HG03460 (cell line): ENCODE measurements at regions not wholly inside any gene's neighbourhood (a gene's known extent, or its start where the extent isn't known, plus 50 kb on each side); places are given as distances from the start of the nearest gene placed in this dataset.

Source experiments
- ATAC-seq: cut with Tn5 transposase; IDR thresholded peaks from one replicate; pipeline ENCODE4 v1.9.1; 2021; ENCODE audit not compliant: unreplicated experiment

DNA sequence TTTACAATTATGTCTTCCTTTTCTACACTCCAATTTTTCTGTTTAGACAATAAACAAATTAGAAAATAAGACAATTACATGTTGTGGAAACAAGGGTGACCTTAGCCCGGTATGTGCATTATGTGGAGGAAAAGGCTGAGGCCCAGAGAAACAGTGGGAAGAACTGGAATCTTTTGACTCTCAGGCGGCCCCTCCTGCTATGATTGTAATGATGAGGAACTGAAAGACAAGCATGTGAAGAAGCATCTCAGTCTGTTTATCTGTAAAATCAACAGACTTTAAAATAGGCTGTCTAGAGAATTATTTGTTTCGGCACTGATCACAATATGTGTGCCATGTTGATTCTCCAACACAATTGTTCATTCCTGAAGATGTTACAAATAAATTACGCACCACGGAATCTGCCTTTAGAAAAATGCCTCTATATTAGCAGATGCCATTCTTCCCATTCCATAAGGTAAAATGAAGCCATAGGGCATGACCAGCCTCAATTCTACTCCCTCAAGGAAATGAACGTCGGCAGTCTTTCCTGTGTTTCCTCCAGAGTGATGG lies 1201.6 kb upstream of the CITED2 start:
- ATAC-seq: no peak

DNA sequence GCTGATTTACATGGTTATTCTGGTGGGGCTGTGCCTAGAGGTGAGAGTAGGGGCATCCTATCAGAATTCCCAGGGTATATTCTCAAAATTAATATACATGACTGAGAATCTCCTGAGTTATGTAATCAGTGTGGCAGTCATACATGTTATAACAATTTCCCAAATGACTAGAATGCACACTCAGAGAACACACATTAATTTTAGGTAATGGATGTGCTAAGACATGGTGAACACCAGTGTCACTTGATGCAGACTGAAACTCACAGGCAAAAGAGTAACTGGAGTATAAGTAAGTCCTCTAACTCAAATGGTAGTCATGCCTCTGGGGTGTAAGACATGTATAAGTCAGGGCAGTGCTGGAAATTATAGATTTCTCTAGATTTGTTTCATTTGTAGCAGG lies 1198.4 kb upstream of the CITED2 start:
- no peak for ATAC-seq

DNA sequence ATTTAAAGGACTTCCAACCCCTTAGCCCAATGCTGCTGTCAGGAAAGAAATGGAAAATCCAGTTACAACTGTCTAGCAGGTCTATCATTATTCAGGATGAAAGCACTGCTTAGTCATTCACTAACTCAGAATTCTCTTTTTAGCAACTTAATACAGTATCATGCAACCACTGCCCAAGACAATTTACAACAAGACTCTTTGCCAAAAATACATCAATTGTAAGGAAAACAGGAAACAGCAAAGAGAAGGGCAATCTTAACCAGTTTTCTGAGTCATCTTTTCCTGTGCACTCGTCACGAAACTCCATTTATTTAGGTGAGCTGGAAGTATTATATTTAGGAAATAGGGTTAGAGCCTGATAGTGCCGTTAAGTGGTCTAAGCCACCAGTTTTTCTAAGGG lies 1197.7 kb upstream of the CITED2 start:
- no peak for ATAC-seq

DNA sequence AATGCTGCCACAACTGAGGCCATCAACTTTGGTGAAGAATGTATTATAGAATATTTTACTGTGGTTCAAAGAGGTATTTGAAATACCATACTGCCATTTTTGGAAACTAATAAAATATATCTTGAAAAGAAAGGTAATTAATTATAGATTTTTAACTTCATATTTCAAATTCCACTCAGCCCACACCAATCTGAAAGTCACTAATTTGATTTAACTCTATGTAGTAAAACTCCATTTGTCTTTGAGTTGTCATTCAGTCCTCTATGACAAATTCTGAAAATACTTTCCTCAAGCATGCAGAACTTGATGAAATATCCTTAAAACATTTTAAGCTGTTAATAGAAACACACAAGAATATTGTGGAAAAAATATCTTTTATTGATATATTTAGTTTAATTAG lies 1196.7 kb upstream of the CITED2 start:
- ATAC-seq: no peak

DNA sequence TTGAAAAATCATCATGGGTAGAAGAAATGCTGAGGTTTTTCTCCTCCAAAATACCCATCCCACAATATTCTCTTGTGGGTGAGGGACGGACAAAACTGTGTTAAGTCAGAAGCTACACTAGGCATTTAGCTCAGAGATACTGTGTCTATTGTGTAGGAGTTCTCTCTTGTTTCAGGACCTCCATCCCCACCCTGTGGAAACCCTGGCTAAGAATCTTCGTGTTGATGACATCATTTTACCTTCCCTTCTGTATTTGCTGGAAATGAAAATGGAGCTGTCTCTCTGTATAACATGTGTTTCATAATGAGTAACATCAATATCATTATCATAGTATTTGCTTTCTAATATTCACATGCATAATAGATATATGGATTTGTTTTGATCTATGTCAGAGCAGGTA lies 1193.0 kb upstream of the CITED2 start:
- no peak for ATAC-seq

DNA sequence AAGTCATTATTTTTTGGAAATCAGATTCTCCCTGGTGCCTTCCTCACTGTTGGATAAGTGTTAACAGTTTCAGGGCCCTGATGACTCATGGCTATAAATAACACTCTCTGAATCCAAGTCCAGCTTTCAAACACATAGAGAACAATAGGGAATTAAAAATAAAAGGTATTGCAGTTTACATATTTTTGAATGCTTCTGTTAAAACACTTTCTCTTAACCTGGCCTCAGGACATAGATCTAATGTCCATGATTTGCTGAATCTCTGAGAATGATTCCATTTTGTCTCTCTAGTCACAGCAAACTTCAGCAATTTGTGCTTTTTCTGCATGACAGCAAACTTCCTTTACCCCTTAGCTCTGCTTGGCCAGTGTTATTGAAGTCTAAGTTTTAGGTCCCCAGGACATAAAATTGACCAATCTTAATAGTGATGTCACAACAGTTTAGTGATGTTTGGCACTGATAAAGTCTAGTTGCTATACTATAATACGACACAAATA lies 1192.4 kb upstream of the CITED2 start:
- no peak for ATAC-seq

DNA sequence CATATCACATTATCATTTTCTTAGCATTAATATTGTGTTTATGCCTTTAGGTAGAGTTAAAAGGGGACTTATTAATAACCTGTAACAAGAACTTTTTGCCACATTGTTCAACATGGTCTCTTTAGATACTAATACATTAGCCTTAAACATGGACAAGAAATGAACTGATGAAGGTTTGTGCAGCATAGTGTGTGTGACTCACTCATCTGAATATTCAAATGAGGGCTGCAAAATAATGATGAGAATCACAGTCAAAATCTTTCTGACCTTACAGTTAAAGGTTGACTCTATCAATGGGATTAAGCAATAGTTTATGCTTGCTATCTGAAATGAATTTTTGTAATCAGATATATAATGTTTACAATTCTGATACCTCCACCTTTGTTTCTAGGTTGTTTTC lies 1189.3 kb upstream of the CITED2 start:
- ATAC-seq: no peak

DNA sequence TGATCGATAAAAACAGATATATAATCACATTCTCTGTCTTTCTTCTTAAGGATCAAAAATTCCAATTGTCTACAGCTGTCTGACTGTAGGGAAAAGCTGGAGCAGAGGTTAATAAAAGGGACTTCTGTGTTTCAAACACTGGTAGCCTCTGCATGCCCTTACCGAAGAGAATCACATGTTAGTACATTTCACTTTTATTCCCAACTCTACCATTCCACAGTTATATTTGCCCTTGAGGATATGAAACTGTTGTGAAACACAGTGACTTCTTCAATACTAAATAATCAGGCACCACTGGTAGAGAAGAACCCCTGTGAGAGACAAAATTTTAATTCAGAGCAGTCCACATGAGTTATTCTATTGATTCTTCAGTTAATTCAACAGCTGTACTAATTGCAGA lies 1187.3 kb upstream of the CITED2 start:
- ATAC-seq: no peak

DNA sequence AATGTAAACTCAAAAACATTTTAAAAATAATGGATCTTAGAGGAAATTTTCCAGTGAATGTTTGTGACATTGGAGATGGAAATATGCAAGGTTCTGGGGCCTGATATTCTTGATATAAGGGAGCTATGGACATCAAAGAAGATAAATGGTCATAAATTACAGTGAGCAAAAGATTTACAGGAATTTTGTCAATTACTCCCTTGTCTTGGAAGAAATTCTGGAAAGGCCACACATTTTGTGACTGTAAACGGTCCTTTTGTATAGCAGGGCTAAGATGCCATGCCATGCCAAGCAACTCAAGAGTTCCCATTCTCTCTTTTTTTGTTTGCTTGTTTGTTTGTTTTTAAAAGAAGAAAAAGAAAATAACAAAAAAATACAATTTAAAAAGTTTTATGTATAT lies 1186.2 kb upstream of the CITED2 start:
- ATAC-seq: no peak

DNA sequence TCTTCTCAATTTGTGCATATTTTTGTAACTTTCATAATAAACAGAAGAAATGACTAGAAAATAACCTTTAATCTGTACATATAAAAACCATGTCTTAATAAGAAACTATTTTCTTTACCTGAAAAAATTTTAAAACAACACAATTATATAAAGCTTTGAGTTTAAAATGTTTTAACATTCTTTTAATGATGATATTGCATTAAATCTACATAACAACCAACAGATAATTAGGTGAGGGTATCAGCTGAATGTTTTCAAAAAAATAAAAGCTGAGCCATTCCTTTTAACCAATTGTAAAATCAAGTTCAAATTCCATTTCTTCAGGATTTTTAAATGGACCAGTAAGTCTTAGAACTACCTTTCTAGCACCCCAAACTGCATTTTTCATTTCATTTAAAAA lies 1185.0 kb upstream of the CITED2 start:
- ATAC-seq: no peak

DNA sequence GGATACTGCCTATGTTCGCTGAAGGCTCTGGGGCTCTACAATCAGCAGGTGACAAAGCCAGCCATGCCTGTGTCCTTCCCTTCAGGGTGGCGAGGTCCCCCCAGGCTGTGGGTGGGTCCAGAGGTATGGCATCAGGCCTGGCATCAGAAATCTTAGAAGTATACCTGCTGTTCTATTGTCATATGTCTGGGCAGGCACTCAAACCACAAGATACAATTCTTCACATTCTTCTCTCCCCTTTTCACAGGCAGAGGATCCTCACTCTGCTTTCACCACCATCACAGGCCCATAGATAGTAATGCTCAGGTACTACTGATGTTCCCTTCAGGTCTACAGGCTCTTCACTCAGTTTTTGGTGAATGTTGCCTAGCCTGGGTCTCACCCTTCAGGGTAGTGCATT lies 1180.0 kb upstream of the CITED2 start:
- ATAC-seq: no peak

DNA sequence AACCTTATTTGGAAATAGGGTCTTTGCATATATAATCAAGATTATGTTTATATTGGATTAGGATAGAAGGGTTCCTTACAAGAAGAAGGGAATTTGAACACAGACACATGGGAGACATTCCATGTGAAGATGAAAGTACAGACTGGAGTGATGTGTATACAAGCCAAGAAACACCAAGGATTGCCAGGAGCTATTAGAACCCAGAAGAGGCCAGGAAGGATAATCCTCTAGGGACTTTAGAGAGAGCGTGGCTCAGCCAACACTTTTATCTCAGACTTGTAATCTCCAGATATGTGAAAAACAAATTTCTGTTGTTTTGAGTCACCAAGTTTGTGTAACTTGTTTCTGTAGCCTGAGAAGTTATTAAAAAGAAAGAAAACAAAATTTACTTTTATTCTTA lies 1173.9 kb upstream of the CITED2 start:
- ATAC-seq: no peak

DNA sequence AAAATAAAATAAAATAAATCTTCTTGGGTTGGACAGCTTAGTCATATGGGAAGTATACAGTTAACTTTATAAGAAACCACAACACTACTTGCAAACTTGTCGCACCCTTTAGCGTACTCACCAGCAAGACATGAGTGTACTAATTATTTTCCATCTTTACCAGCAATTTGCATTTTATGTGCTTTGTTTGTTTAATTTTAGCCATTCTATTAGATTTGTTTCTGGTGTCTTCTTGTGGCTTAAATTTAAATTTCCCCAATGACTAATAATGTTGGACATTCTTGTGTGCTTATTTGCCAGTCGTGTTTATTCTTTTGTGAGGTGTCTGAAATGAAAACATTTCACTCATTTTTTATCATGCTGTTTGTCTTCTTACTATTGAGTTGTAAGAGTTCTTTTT lies 1172.2 kb upstream of the CITED2 start:
- ATAC-seq: no peak

DNA sequence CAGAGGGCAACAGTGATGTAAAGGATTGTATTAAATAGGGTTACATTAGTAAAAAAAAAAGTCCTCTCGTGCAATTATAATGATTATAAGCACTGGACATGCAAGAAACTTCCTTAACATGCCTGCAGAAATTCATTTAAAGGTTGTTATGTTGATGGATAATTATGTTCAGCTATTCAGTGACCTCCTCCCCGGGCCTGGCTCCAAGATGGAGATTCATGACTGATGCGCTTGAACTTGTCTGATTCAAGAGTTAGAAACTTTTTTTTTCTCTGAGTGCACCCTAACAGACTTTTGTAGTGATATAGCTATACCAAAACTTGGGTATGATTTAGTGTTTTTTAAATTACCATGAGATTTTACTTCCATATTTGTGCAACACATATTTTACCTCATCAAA lies 1170.0 kb upstream of the CITED2 start:
- no peak for ATAC-seq

DNA sequence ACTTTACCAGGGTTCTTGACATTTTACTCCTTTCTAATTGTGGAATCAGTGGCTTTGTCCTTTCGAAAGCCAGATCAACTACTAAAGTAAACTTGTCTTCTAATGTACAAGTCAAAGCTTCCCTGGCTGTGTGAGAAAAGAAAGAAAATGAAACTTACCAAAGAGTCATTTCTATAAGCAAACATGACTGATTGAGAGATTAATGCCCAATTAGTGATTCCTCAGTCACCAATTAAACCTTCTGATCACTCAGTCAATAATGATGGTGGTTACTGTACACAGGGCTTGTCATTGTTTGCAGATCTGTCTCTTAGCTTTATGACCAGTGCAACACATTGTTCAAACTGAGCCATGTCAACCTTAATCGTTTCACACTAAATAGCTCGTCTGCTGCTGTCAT lies 1168.4 kb upstream of the CITED2 start:
- ATAC-seq: no peak

DNA sequence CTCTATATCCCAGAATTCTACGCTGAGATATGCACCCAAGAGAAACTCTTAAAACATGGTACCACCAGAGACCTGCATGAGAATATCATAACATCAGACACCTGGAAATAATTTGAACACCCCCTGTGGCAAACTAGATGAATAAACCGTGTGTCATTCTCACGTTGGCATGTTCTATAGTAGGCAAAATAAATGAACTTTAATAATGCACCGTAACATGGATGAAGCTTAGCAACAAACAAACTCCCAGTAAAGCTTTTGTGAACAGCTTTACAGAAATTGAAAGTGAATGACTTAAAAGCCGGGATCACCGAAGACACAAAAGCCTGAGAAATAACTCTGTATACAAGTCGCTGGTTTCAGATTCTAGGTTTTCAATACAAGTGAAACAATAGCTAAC lies 1166.8 kb upstream of the CITED2 start:
- no peak for ATAC-seq

DNA sequence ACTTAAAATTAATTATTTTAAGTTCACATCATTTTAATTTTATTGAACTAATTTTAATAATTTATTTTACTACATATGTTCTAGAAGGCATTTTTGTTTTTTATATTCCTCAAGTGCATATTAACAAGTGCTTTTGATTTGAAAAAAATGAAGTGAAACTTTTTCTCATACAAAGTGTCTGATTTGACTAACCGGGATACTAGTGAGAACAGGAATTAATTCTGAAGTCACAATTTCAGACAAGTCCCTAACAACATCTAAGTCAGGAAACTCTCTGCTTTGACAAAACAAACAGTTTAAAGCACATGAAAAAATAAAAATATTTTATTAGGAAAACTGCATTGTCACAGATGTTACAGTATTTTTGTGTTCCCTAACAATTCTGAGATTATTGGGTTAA lies 1166.3 kb upstream of the CITED2 start:
- ATAC-seq: no peak

DNA sequence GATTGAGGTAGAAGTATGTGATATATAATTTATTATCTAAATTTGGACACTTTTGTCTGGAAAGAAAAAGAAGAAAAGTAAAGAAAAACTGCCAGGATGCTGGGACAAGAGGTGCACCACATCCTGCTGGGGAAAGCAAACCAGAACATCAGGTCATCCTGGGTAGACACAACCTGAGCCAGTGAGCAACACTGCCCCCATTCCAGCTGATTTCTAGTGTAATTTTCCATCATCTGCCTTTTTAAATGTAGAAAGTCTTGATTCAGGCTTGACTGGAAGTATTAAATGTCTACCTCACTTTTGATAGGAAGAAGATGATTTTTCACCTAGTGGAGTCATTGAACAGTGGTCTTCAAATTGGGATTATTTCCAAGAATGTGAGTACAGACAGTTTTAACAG lies 1164.5 kb upstream of the CITED2 start:
- ATAC-seq: no peak

DNA sequence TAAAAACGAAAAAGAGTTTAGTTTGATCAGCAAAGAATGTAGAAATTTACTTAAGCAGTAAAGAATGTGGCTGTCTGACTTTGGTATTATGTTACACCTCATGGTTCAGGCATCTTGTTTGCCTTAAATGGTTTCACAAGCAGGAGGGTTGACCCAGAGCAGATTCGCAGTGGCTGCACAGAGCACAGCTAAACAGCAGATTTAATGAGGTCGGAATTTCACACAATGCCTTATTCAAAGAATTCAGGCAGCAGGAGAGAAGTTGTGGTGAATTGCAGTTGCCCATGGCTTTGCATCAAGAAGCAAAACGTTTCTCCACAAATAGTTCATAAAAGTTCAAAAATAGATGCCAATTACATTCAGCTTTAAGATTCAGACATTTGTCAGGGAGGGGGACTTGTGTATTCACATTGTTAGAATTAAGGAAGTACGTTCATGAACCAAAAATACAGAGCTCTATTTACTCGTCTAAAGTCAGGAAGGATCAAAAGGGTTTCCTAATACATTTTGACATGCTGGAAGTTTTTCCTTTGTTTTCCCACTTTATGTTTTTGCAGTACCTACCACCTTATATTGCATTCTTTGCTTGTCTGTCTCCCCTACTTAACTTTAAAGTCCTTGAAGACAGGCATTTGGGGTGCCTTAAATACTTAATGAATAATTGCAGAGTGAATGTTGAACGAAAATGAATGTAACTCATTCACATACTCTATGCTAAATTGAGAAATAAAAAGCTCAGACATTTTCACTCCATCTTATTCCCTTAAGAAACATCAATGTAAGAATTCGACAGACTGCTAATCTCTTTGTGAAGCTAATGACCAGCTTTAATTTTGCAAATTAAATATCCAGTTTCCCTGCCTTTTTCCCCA lies 1163.6 kb upstream of the CITED2 start:
- no peak for ATAC-seq

DNA sequence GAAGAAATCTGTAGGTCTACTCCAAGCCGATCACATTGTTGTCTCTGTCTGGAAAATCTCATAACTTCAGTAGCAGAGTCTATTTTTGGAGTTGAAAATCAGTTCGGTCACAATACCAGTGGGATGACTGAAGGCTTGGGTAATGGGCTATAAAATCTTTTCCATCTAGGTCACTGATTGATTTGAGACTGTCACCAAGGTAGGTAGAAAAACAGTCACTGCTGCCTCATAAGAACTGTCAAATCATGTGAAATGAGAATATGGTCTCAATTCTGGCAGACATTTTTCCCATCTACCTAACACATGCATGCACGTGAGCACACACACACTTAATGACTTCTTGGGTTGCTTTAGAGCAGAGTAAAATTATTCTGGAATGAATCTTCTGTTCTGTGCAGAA lies 1162.8 kb upstream of the CITED2 start:
- ATAC-seq: no peak

DNA sequence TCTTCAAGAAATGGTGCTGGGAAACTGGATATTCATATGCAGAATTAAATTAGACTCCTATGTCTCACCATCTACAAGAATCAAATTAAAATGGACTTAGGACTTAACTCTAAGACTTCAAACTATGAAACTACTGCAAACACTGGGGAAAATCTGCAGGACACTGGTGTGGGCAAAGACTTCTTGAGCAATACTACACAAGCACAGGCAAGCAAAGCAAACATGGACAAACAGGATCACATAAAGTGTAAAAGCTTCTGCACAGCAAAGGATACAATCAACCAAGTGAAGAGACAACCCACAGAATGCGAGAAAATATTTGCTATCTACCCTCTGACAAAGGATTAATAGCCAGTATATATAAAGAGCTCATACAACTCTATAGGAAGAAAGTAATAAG lies 1161.1 kb upstream of the CITED2 start:
- no peak for ATAC-seq

DNA sequence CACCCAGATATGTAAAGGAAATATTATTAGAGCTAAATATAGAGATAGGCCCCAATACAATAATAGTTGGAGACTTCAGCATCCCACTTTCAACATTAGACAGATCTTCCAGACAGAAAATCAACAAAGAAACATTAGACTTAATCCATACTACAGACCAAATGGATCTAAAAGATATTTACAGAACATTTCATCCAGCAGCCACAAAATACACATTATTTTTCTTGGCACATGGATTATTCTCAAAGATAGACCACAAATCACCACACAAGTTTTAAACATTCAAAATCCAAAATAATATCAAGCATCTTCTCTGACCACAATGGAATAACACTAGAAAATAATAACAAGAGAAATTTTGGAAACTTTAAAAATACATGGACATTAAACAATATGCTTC lies 1159.1 kb upstream of the CITED2 start:
- ATAC-seq: no peak

DNA sequence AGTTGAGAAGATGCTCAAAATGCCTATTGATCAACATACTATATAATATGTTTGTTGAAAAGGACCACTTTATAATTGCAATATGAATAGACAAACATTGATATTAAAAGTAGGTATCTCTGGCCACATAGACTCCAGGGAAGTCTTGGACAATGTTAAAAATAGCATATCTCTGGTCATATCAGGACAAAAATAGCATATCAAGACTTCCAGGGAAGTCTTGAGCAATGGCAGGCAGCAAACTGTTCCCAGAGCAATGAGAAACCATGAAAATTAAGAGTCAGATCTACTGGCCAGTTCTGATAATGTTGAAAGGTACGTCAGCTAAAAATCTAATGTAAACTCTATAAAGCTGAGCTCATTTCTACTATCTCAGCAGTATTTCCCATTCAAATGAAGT lies 1130.3 kb upstream of the CITED2 start:
- ATAC-seq: no peak
